IgD-negative memory B cell (primary cell): ENCODE measurements at regions not wholly inside any gene's neighbourhood (a gene's known extent, or its start where the extent isn't known, plus 50 kb on each side); places are given as distances from the start of the nearest gene placed in this dataset.
"Not testable (repeated sequence)": the region's sequence is repeated elsewhere in the genome, so short reads cannot be mapped to it uniquely, and the experiment has no call there.

Source experiments
- H3K27ac Mint-ChIP-seq, 3 donors: one replicate each; pipeline ENCODE4 v1.8.0; 2020 to 2022; ENCODE audit warnings: mild to moderate bottlenecking in 3 of 3, mixed read lengths in 3 of 3, moderate library complexity in 1 of 3
- H3K27me3 Mint-ChIP-seq: one replicate; pipeline ENCODE4 v1.8.0; 2021; ENCODE audit warnings: mixed read lengths
- H3K36me3 Mint-ChIP-seq: one replicate; pipeline ENCODE4 v1.8.0; 2020; ENCODE audit warnings: mild to moderate bottlenecking, mixed read lengths
- H3K4me1 Mint-ChIP-seq, 3 donors: one replicate each; pipeline ENCODE4 v1.8.0; 2020 to 2022; ENCODE audit warnings: mixed read lengths in 3 of 3, mild to moderate bottlenecking in 1 of 3
- H3K4me3 Mint-ChIP-seq, 4 donors: one replicate each; pipeline ENCODE4 v1.8.0; 2020 to 2022; ENCODE audit warnings: mild to moderate bottlenecking in 4 of 4, mixed read lengths in 4 of 4, moderate library complexity in 3 of 4
- H3K9me3 Mint-ChIP-seq, 3 donors: one replicate each; pipeline ENCODE4 v1.8.0; 2020 to 2021; ENCODE audit warnings: mixed read lengths in 3 of 3, mild to moderate bottlenecking in 1 of 3

- Mint-ChIP-seq H3K27me3 (peaks cover 5% of the 10 kb centered on the region), H3K4me3 (no peak overlapping the region), H3K4me1 (no peaks in the 10 kb centered on the region), H3K36me3 (peaks cover 2% of the 10 kb centered on the region), H3K27ac (no peak overlapping the region), H3K9me3 (no peaks in the 10 kb centered on the region)
Measured at GRCh38 chrX:130467936-130468335, 66.1 kb downstream of the RBMX2 start.

DNA sequence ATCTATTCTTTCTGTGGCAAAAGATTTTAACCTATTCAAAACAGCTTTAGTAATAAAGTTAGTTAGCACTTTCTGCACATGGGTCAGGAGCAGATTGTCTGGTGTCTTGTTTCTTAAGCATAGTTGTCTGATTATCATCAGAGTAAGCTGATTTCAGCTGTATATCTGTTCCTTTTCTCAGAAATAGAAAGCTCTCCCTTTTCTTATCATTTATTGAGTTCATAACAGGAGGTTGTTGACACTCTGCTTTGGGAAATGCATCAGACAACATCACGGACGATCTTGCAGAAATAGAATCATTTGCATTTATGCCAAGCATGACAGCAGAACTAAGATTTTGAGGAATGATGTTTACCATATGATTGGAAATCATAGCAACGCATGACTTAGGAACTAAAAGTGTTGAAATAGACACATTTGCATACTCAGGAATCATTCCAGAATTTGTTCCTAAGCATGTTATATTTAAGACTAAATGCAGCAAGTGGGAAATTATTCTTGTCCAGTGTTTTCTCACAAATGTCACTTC, 66.7 kb downstream of the RBMX2 start:
- H3K36me3 Mint-ChIP-seq, result no peaks in the 10 kb centered on the region
- no peaks in the 10 kb centered on the region for H3K9me3 Mint-ChIP-seq
- H3K4me1 Mint-ChIP-seq, result no peaks in the 10 kb centered on the region

GRCh38 chrX:130482871-130483270, 81.1 kb downstream of the RBMX2 start:
- H3K9me3 Mint-ChIP-seq, result peaks cover 0 to 3% (median 2%) of the 10 kb centered on the region in 3 donors
- H3K27me3 Mint-ChIP-seq, result peaks cover 6% of the 10 kb centered on the region
- H3K36me3 Mint-ChIP-seq, result no peaks in the 10 kb centered on the region
- no peak overlapping the region for H3K27ac Mint-ChIP-seq
- H3K4me1 Mint-ChIP-seq, result no peaks in the 10 kb centered on the region
- H3K4me3 Mint-ChIP-seq, result no peak overlapping the region

More for the DNA sequence above, 66.7 kb downstream of the RBMX2 start:
- H3K4me3 Mint-ChIP-seq, result no peak overlapping the region
- H3K27me3 Mint-ChIP-seq, result peaks cover 5% of the 10 kb centered on the region
- H3K27ac Mint-ChIP-seq, result no peak overlapping the region

GRCh38 chrX:130485870-130486269, 84.1 kb downstream of the RBMX2 start:
- no peak overlapping the region for H3K4me3 Mint-ChIP-seq
- H3K9me3 Mint-ChIP-seq, result peaks cover 0 to 2% (median 0%) of the 10 kb centered on the region in 3 donors
- H3K4me1 Mint-ChIP-seq, result no peaks in the 10 kb centered on the region
- H3K27me3 Mint-ChIP-seq, result peaks cover 6% of the 10 kb centered on the region
- H3K27ac Mint-ChIP-seq, result no peak overlapping the region
- H3K36me3 Mint-ChIP-seq, result no peaks in the 10 kb centered on the region

- not testable (repeated sequence) for H3K4me3 Mint-ChIP-seq, H3K9me3 Mint-ChIP-seq, H3K4me1 Mint-ChIP-seq, H3K27ac Mint-ChIP-seq, H3K27me3 Mint-ChIP-seq, H3K36me3 Mint-ChIP-seq
Measured at GRCh38 chrX:130495502-130495901, 93.7 kb downstream of the RBMX2 start.

DNA sequence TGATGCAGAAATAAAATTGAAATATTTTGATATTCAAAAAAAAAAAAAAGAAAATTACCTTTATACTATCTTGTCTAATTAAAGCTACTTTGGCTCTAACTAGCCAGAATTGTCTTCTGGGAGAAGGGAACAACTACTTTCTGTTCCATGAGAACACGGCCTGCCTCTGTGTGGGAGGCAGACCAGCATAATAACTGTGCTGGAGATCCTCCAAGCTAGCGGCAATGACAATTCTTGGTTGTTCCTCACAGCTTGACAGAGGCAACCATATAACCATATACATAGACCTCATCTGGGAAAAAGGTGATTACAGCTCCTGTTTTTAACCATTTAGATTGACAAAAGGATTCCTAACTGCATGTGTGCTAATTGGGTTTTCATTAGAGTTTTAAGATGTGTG, 95.7 kb downstream of the RBMX2 start:
- H3K9me3 Mint-ChIP-seq, result peaks cover 0 to 2% (median 0%) of the 10 kb centered on the region in 3 donors
- no peaks in the 10 kb centered on the region for H3K27me3 Mint-ChIP-seq
- H3K4me1 Mint-ChIP-seq, result no peaks in the 10 kb centered on the region
- H3K36me3 Mint-ChIP-seq, result no peaks in the 10 kb centered on the region
- no peak overlapping the region for H3K4me3 Mint-ChIP-seq
- no peak overlapping the region for H3K27ac Mint-ChIP-seq

DNA sequence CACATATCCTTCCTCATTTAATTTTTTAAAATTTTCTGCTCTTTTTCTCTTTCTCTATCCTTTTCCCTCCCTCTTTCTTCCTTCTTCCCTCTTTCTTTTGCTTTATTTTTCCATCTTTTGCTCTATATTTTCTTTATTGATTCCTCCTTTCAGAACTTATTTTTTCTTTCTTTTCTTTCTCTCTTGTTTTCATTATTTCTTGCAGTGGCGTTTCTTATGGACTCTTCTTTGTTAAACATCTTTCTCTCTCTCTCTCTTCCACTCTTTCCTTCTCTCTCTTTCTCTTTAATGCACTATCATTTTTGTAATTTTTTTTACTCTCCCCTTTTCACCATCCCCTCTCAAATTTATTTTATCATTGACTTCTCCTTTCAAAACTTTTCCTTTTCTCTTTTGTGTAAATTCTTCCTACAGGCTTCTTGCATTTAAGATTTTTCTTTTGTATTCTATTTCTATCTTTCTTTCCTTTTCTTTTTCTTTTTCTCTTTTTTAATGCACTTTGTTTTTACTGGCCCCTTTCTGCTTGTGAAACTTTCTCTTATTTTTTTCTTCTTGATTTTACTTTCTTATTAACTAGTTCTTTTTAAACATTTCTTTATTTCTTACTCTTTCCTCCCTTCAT, 97.0 kb downstream of the RBMX2 start:
- no peaks in the 10 kb centered on the region for H3K27me3 Mint-ChIP-seq

GRCh38 chrX:130502016-130502570, 100.3 kb downstream of the RBMX2 start:
- Mint-ChIP-seq H3K4me1 (peaks cover 0 to 2% (median 0%) of the 10 kb centered on the region in 3 donors), H3K27ac (no peak overlapping the region), H3K36me3 (no peaks in the 10 kb centered on the region), H3K27me3 (no peaks in the 10 kb centered on the region), H3K4me3 (no peak overlapping the region), H3K9me3 (no peaks in the 10 kb centered on the region)

More for the DNA sequence above, 97.0 kb downstream of the RBMX2 start:
- H3K27ac Mint-ChIP-seq, result no peak overlapping the region
- no peaks in the 10 kb centered on the region for H3K36me3 Mint-ChIP-seq
- H3K4me1 Mint-ChIP-seq, result no peaks in the 10 kb centered on the region
- H3K9me3 Mint-ChIP-seq, result no peaks in the 10 kb centered on the region
- H3K4me3 Mint-ChIP-seq, result no peak overlapping the region

- Mint-ChIP-seq H3K4me3 (no peak overlapping the region), H3K27me3 (no peaks in the 10 kb centered on the region), H3K27ac (peak overlapping the region in 1 of 3 donors; percentile 8), H3K36me3 (no peaks in the 10 kb centered on the region), H3K4me1 (peaks cover 0 to 2% (median 0%) of the 10 kb centered on the region in 3 donors), H3K9me3 (no peaks in the 10 kb centered on the region)
Measured at GRCh38 chrX:130504019-130504418, 102.2 kb downstream of the RBMX2 start.

GRCh38 chrX:130507015-130507414, 105.2 kb downstream of the RBMX2 start:
- Mint-ChIP-seq H3K9me3 (peaks cover 0 to 2% (median 0%) of the 10 kb centered on the region in 3 donors), H3K4me3 (no peak overlapping the region), H3K27me3 (no peaks in the 10 kb centered on the region), H3K4me1 (peaks cover 0 to 2% (median 0%) of the 10 kb centered on the region in 3 donors), H3K36me3 (peaks cover 2% of the 10 kb centered on the region), H3K27ac (no peak overlapping the region)

GRCh38 chrX:130512534-130512933, 110.7 kb downstream of the RBMX2 start:
- H3K4me1 Mint-ChIP-seq, H3K27ac Mint-ChIP-seq, H3K36me3 Mint-ChIP-seq, H3K9me3 Mint-ChIP-seq, H3K27me3 Mint-ChIP-seq, H3K4me3 Mint-ChIP-seq: not testable (repeated sequence)

GRCh38 chrX:130516123-130516522, 114.3 kb downstream of the RBMX2 start:
- Mint-ChIP-seq H3K27me3 (peaks cover 10% of the 10 kb centered on the region), H3K9me3 (peaks cover 0 to 9% (median 3%) of the 10 kb centered on the region in 3 donors), H3K36me3 (peaks cover 2% of the 10 kb centered on the region), H3K4me1 (peaks cover 0 to 2% (median 0%) of the 10 kb centered on the region in 3 donors), H3K27ac (no peak overlapping the region), H3K4me3 (no peak overlapping the region)

DNA sequence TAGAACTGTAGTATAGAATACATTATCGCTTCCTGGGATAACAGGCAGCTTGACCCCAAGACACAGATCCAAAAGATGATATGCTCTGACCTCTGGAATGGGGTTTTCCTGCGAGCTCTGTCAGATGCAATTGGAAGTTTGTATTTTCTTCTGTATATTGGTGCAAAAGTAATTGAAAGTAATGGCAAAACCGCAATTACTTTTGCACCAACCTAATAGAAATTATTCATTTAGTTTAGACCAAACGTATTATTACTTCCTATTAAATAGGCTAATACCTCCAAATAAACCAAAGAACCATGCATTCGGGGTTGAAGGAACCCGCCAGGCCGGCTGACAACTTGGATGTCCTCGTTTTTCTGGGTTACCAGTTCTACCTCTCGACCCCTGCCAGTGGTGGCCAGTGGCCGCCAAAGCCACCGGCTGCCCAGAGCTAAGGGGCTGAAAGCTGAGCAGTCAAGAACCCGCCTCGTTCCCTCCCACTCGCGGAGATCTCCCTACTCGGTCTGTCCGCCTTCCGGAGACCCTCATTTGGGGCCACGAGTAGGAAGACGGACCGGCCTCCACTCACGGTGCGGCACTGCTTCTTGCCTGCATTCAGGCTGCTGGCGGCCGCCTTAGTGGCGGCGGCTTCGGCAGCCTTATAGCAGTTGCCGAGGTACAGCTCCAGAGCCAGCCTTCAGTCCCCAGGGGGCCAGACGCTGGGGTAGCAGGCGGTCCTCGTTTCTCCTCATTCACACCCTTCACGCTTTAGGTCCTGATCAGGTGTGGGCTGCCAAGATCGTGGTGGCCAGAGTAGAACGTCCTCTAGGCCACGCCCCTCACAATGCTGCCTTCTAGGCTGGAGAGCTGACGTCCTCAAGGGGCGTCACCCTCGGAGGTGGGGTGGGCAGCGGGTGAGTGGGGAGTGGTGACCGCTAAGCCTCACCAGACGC, 121.9 kb downstream of the RBMX2 start:
- Mint-ChIP-seq H3K4me1 (peaks cover 0 to 3% (median 0%) of the 10 kb centered on the region in 3 donors), H3K36me3 (no peaks in the 10 kb centered on the region), H3K9me3 (no peaks in the 10 kb centered on the region), H3K27me3 (peaks cover 4% of the 10 kb centered on the region), H3K4me3 (peak overlapping the region in 3 of 4 donors; percentile 12 to 85 (median 65)), H3K27ac (no peak overlapping the region)

GRCh38 chrX:130524476-130525194, 122.8 kb downstream of the RBMX2 start:
- Mint-ChIP-seq H3K4me3 (peak overlapping the region in 2 of 4 donors; percentile 12 to 45), H3K36me3 (no peaks in the 10 kb centered on the region), H3K27me3 (peaks cover 4% of the 10 kb centered on the region), H3K9me3 (no peaks in the 10 kb centered on the region), H3K4me1 (peaks cover 0 to 3% (median 0%) of the 10 kb centered on the region in 3 donors), H3K27ac (no peak overlapping the region)
